HG03565 (cell line): ENCODE measurements at regions not wholly inside any gene's neighbourhood (a gene's known extent, or its start where the extent isn't known, plus 50 kb on each side); places are given as distances from the start of the nearest gene placed in this dataset.
A peak's percentile ranks its signal among the peaks of the same experiment; 100 is the strongest.
"Not testable (repeated sequence)": the region's sequence is repeated elsewhere in the genome, so short reads cannot be mapped to it uniquely, and the experiment has no call there.

Experiments used
- ATAC-seq: cut with Tn5 transposase; IDR thresholded peaks from one replicate; pipeline ENCODE4 v1.9.1; 2021; ENCODE audit warnings: mild to moderate bottlenecking, moderate library complexity; ENCODE audit not compliant: unreplicated experiment

GRCh38 chr4:38503689-38504395 lies 160.2 kb upstream of the KLF3 start:
- peak; percentile 90 for ATAC-seq

DNA sequence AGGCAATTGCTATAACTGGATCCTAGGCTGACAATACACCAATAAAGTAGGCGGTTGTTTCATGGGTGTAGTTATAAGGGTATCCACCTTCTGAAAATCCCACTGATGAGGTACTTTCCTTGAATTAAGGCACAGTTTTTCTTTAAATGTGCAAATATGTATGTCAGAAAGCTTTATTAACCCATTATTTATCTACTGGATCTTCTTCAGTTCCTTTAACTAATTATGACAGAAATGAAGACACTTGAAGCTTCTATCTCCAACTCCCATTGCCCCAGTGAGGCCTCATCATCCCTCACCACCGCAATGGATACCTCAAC lies 159.6 kb upstream of the KLF3 start:
- no peak for ATAC-seq

- peak; percentile 71 for ATAC-seq
Measured at GRCh38 chr4:38509551-38509950, 154.4 kb upstream of the KLF3 start.

GRCh38 chr4:38510201-38510600 lies 153.8 kb upstream of the KLF3 start:
- ATAC-seq = no peak

DNA sequence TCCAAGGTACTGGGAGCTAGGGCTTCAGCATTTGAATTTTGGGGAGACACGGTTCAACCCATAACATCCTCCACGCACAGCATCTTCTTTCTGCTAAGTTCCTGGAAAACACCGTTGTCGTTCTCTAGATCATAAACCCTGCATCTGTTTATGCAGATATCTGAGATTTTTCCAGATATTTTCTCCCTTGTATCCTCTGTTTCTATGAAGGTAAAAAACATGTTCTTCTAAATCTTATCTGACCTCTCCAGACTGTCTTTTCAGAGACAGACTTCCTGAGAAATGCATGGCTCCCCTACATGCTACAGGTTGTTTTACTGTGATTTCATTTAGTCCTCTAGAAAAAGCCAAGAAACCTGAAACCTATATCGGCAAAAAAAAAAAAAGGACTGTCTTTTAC lies 152.3 kb upstream of the KLF3 start:
- no peak for ATAC-seq

GRCh38 chr4:38512840-38513239 lies 151.2 kb upstream of the KLF3 start:
- no peak for ATAC-seq

DNA sequence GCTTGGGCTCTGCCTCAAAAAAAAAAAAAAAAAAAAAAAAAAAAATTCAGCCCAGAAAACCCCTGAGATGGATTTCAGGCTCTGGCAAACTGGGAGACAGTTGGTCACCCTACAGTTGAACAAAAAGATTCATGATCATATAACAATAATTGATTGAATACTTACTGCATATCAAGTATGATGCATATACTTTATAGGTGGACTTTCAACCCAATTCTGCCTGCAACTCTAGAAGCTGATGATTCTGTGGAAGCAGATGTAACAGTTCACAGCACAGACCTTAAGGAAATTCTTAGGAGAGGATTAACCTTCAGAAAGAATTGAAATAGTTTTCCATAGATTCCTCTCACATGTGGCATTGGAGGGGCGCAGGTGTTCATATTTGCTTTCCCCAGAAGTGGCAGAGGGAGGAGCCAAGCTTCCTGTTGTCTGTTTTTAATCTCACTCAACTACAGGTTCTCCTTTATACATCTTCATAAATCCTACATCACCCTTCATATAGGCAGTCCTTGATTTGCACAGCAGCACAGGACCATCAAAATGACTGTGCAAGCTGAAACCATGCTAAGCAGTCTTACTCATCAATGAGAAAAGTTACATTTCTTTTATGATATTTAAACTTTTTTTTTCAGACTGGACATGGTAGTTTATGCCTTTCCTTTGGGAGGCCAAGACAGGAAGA lies 149.4 kb upstream of the KLF3 start:
- ATAC-seq = no peak

- no peak for ATAC-seq
Measured at GRCh38 chr4:38516190-38516589, 147.8 kb upstream of the KLF3 start.

DNA sequence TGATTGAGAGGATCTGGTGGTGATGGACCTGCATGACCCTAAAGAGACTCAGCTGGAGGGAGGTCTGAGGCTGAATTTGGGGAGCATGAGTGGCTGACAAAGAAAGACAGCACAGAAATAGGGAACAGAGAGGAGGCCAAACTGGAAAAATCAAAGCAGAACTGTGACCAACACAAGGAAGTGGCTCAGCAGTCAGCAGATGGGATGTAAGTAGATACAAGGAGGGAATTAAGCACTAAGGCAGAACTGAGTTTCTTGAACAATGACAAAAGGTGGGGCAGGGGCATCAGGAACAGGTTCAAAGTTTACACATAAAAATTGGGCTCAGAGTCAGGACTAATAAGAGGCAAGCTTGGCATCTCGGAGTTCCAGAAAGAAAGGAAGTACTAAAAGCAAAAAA lies 144.3 kb upstream of the KLF3 start:
- no peak for ATAC-seq

GRCh38 chr4:38523054-38523453 lies 140.9 kb upstream of the KLF3 start:
- ATAC-seq = no peak

GRCh38 chr4:38523524-38524448 lies 140.2 kb upstream of the KLF3 start:
- peak; percentile 97 for ATAC-seq

GRCh38 chr4:38526412-38526811 lies 137.6 kb upstream of the KLF3 start:
- ATAC-seq = no peak

- no peak for ATAC-seq
Measured at GRCh38 chr4:38529189-38530115, 134.5 kb upstream of the KLF3 start.

- no peak for ATAC-seq
Measured at GRCh38 chr4:38530486-38530885, 133.5 kb upstream of the KLF3 start.

DNA sequence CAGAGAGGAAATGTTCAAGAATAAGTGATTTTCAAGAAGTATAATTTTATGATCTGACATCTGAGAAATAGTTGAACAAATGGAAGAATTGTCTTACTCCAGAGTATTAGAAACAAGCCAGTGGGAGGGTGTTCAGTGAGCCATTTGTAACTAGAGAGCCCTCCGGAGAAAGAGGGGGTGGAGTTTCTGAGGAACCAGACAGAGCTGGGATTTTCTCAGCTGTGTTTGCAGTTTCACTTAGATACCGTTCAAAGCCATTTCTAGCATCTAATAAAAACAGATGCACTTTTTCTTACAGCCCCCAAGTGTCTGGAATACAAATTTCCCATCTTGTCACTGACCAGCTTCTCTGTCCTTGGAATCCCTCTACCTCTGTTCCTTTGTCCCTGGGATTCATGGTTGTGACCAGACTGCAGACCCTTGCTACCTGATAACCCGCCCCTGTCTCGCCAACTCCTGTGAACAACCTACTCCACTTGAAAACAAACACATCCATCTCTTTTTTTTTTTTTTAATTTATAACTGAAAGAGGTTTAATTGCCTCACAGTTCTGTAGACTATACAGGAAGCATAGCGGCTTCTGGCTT lies 132.8 kb upstream of the KLF3 start:
- ATAC-seq = no peak

DNA sequence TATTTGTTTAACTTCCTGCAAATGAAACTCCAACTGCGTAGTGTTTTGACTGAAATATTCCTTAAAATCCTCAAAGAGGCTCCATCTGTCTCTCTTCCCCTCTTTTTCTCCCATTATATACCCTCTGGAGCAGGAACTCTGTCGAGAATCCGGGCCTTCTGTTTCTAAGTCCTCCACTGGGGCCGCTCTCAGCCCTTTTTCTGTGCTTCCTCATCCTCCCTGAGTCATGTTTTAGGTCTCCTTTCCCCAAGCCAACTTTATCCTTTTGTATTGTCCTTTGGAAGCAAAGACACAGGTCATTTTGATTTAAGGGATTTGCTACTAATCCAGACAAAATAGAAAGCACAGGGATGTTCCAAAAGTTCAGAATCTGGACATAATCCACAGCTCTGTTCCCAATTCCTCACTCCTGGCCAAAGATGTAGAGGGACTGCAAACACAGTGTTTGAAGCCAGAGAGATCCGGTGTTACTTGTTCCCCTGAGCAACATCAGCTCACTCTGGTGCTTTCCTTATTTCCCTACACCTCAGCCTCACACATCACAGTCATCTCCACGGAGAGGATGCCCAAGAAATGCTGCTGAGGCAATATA lies 131.0 kb upstream of the KLF3 start:
- ATAC-seq = no peak

GRCh38 chr4:38534344-38535045 lies 129.5 kb upstream of the KLF3 start:
- no peak for ATAC-seq

DNA sequence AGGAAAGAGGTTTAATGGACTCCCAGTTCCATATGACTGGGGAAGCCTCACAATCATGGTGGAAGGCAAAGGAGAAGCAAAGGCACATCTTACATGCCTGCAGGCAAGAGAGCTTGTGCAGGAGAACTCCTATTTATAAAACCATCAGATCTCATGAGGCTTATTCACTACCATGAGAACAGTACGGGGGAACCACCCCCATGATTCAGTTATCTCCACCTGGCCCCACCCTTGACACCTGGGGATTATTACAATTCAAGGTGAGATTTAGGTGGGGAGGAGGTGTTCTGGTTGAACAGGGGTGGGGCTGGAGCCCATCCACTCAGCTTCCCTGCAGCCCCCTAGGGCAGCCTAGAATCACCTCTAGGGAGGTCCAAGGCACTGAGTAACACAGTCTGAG lies 128.9 kb upstream of the KLF3 start:
- ATAC-seq = not testable (repeated sequence)

DNA sequence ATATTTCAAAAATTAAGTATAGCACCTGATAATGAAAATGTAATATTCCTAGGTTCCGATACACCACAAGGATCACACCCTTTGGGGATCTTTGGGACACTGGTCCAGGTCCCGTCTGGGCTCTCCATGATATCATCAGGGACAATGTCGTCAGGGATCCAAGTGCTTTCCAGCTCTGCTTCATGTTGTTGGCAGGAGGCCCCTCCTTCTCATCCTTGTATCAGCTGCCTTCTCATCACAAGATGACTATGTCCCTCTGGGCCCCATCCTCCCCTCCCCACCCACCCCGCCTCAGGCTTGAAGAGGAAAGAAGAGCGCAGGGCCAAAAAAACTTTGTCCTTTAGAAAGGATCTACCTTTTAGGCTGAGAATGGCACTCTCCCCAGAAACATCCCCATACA lies 128.3 kb upstream of the KLF3 start:
- no peak for ATAC-seq
